Ovary (tissue), 7 donors: ENCODE measurements at regions not wholly inside any gene's neighbourhood (a gene's known extent, or its start where the extent isn't known, plus 50 kb on each side); places are given as distances from the start of the nearest gene placed in this dataset.

Source experiments
- DNase-seq, 5 donors: peaks; one replicate each; pipeline ENCODE4 v3.0.0-alpha.2; 2019 to 2020
- H3K27ac ChIP-seq, 2 donors: fragments of 200-600 bp; one replicate each; pipeline versions ENCODE4 v1.5.1 to v1.8.0; 2019 to 2022
- H3K27me3 ChIP-seq: fragments of 200-600 bp; one replicate; pipeline ENCODE4 v1.8.0; 2022
- H3K36me3 ChIP-seq: fragments of 200-600 bp; sonication (generic); one replicate; pipeline ENCODE4 v1.5.1; 2019
- H3K4me1 ChIP-seq: one replicate; pipeline ENCODE4 v1.8.1; 2013; ENCODE audit warnings: mild to moderate bottlenecking, moderate library complexity; ENCODE audit not compliant: insufficient read depth
- H3K4me3 ChIP-seq: fragments of 200-600 bp; sonication (generic); one replicate; pipeline ENCODE4 v1.5.1; 2017
- H3K9me3 ChIP-seq, 2 donors: fragments of 200-600 bp in 1 of 2; sonication (generic) in 1 of 2; one replicate each; pipeline versions ENCODE4 v1.5.1 to v1.8.1; 2013 to 2019; ENCODE audit warnings: mild to moderate bottlenecking in 1 of 2, moderate library complexity in 1 of 2
- CTCF ChIP-seq, 3 donors: fragments of 450-650 bp in 2 of 3; fragments of 200-600 bp in 1 of 3; IDR thresholded peaks; one replicate each; pipeline versions ENCODE4 v1.5.1 to v1.8.0; 2016 to 2022; ENCODE audit warnings: antibody characterized with exemption in 3 of 3, mild to moderate bottlenecking in 1 of 3
- EP300 ChIP-seq: sonication (generic); formaldehyde crosslinking; IDR thresholded peaks from one replicate; pipeline ENCODE4 v1.6.1; 2017; ENCODE audit warnings: antibody characterized with exemption
- POLR2A ChIP-seq: fragments of 450-650 bp; IDR thresholded peaks from one replicate; pipeline ENCODE4 v1.6.1; 2017; ENCODE audit warnings: antibody characterized with exemption, mild to moderate bottlenecking, moderate library complexity
- WGBS, 3 donors: extraction: QIAGEN DNeasy Blood & Tissue Kit in 1 of 3; methylation state at CpG; one replicate each; pipeline versions ENCODE4 v1.1.5 to v1.1.7; 2013 to 2017; 5-methylcytosine and 5-hydroxymethylcytosine counted together
- intact Hi-C, 4 donors: fragments of 100-400 bp; cut with DNase I; formaldehyde crosslinking; loops; one replicate each; pipeline versions ENCODE4 v1.11.0 to v1.15.1; 2022 to 2023
- donor health status: DM: no; HTN: no; CAD: no; lungs with moderate emphysema.
- donor health status: DM: no; HTN: no; CAD: no.
- donor health status: Bipolar disorder and iron deficiency.
- donor health status: DM: no; HTN: no; CAD: no.
- donor health status: DM: yes; HTN: yes; CAD: no.

GRCh38 chr1:50272912-50273311, 150.3 kb downstream of the DMRTA2 start:
- Histone ChIP-seq H3K36me3 (no peaks in the 10 kb centered on the region), H3K27ac (no peak overlapping the region), H3K27me3 (no peaks in the 10 kb centered on the region), H3K4me3 (no peak overlapping the region), H3K4me1 (no peaks in the 10 kb centered on the region), H3K9me3 (no peaks in the 10 kb centered on the region)
- no peak for DNase-seq
- intact Hi-C loops = no loop called here
- no peak for TF ChIP-seq POLR2A
- TF ChIP-seq EP300 = no peak
- no peak for TF ChIP-seq CTCF (IDR thresholded peaks at IDR 0.05)

- no peaks in the 10 kb centered on the region for H3K27me3 ChIP-seq
- H3K27ac ChIP-seq = no peak overlapping the region
- TF ChIP-seq CTCF (IDR thresholded peaks at IDR 0.05) (no peak), EP300 (no peak), POLR2A (no peak)
- DNase-seq = no peak
- H3K4me1 ChIP-seq = no peaks in the 10 kb centered on the region
- 51 to 58% (median 57%) methylated on average over 2 of the region's 2 CpGs for WGBS, 3 donors
- H3K36me3 ChIP-seq = no peaks in the 10 kb centered on the region
- no peaks in the 10 kb centered on the region for H3K9me3 ChIP-seq
- H3K4me3 ChIP-seq = no peak overlapping the region
- intact Hi-C loops = no loop called here
Measured at GRCh38 chr1:50271968-50272578, 151.2 kb downstream of the DMRTA2 start.

- H3K9me3 ChIP-seq = no peaks in the 10 kb centered on the region
- intact Hi-C loops = no loop called here
- no peak for TF ChIP-seq CTCF (IDR thresholded peaks at IDR 0.05)
- no peak for TF ChIP-seq EP300
- no peak for TF ChIP-seq POLR2A
Measured at GRCh38 chr1:50271337-50271736, 151.9 kb downstream of the DMRTA2 start.

GRCh38 chr1:50270926-50271325, 152.3 kb downstream of the DMRTA2 start:
- H3K27ac ChIP-seq = no peak overlapping the region
- no peaks in the 10 kb centered on the region for H3K36me3 ChIP-seq
- no peak for TF ChIP-seq EP300
- TF ChIP-seq CTCF (IDR thresholded peaks at IDR 0.05) = no peak
- TF ChIP-seq POLR2A = no peak
- H3K9me3 ChIP-seq = no peaks in the 10 kb centered on the region
- DNase-seq = no peak
- no peaks in the 10 kb centered on the region for H3K4me1 ChIP-seq
- WGBS, 3 donors = 53 to 54% (median 53%) methylated on average over 3 of the region's 3 CpGs
- H3K27me3 ChIP-seq = no peaks in the 10 kb centered on the region
- intact Hi-C loops = no loop called here
- no peak overlapping the region for H3K4me3 ChIP-seq

More at GRCh38 chr1:50271337-50271736, 151.9 kb downstream of the DMRTA2 start:
- WGBS, 3 donors = 58 to 67% (median 59%) methylated on average over 2 of the region's 2 CpGs
- H3K4me3 ChIP-seq = no peak overlapping the region
- DNase-seq = no peak
- H3K27me3 ChIP-seq = no peaks in the 10 kb centered on the region
- H3K27ac ChIP-seq = no peak overlapping the region
- H3K4me1 ChIP-seq = no peaks in the 10 kb centered on the region
- no peaks in the 10 kb centered on the region for H3K36me3 ChIP-seq
